ENCODE measurements at regions not wholly inside any gene's neighbourhood (a gene's known extent, or its start where the extent isn't known, plus 50 kb on each side); places are given as distances from the start of the nearest gene placed in this dataset.
A peak's percentile ranks its signal among the peaks of the same experiment; 100 is the strongest.
"Not testable (repeated sequence)": the region's sequence is repeated elsewhere in the genome, so short reads cannot be mapped to it uniquely, and the experiment has no call there.

DNA sequence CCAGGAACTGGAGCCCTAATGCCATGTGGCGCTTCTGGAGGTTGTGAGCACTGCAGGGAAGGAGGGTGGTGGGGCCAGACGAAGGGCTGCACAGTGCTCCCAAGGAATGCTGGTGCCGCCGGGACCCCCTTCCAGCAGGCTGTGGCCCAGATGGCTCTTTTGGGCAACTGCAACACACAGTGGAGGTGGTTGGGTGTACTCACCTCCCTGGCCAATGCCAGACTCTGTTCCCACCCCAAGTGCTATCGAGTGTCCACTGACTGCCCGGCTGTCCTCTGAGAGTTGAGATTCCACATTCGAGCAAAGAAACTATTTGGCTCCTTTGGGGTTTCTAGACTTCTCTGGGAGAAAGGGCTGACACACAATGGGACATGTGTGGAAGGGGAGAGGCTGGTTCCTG, 167.9 kb downstream of the RGS9 start:
- DNase-seq: no peak

GRCh38 chr17:65301882-65302281, 164.7 kb downstream of the RGS9 start:
- not testable (repeated sequence) for DNase-seq

- no peak for DNase-seq
These were observed 164.0 kb downstream of the RGS9 start for GRCh38 chr17:65301184-65301583.

- no peak for DNase-seq
These were observed 160.7 kb downstream of the RGS9 start for GRCh38 chr17:65297916-65298315.

DNA sequence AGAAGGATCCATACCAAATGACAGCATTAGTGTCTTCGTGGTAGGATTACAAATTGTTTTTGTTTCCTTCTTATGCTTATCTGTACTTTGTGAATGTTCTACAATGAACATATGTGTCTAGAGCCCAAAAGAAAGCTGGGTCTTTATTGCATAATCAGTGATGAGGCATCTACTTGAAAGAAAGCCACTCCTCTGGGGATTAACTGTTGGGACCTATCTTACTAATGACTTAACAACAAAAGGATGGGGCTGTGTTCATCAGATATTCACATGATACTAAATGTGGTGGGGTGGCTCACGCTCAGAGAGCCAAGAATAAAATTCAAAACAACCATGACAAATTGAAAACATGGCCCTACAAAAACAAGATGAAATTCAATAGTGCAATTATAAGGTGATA, 160.2 kb downstream of the RGS9 start:
- no peak for DNase-seq

GRCh38 chr17:65294181-65294719, 157.1 kb downstream of the RGS9 start:
- peak in 4 of 5 experiments; percentile 15 to 85 (median 32) for DNase-seq

- DNase-seq: no peak
These were observed 156.5 kb downstream of the RGS9 start for GRCh38 chr17:65293584-65294180.

DNA sequence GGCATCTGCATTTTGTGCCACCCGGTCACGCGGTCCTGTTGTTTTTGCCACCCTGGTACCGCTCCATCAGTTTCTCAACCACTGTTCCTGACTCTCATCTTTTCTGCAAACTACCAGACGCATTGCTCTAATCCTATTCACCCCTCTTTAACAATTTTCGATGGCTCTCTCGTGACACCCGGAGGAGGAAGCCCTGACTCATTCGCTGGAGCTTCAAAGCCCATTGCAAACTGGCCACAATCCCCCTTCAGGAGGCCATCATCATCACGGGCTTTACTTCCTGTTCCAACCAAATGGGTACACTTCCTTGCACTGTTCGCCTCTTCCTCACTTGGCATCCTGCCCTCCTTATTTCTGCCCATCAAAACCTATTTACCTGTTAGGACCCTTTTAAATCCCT, 155.3 kb downstream of the RGS9 start:
- peak in 1 of 5 experiments; percentile 27 for DNase-seq

DNA sequence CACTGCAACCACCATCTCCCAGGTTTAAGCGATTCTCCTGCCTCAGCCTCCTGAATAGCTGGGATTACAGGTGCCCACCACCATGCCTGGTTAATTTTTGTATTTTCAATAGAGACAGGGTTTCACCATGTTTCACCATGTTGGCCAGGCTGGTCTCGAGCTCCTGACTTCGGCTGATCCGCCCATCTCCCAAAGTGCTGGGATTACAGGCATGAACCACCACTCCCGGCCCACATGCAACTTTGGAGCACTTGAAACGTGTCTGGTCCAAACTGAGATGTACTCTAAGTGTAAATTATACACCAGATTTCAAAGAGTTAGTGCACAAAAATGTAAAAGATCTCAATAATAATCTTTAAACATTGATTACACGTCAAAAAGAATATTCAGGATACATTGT, 154.1 kb downstream of the RGS9 start:
- DNase-seq: not testable (repeated sequence)

GRCh38 chr17:65290616-65291015, 153.4 kb downstream of the RGS9 start:
- DNase-seq: peak in 1 of 5 experiments; percentile 62

DNA sequence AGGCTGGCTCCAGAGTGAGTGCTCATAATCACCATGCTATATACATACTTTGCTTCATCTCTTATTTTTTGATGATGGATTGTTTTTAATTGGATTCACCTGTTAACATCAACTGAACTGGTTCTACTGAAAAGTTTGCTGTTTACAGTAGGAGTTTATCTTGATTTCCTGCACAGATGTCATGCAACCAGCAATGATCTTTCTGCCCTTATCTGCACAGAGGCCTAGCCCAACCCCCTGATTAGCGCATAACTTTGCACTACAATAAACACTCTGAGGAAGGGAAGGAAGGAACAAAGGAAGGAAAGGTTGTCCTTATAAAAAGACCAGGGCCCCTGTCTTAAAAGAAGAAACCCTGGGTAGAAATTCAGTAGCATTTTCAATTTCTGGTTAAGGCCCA, 152.9 kb downstream of the RGS9 start:
- DNase-seq: peak in 1 of 5 experiments; percentile 74

GRCh38 chr17:65287040-65287439, 149.9 kb downstream of the RGS9 start:
- DNase-seq: no peak

GRCh38 chr17:65283704-65284103, 146.5 kb downstream of the RGS9 start:
- no peak for DNase-seq

GRCh38 chr17:65279456-65279855, 142.3 kb downstream of the RGS9 start:
- DNase-seq: no peak

- DNase-seq: no peak
These were observed 141.6 kb downstream of the RGS9 start for GRCh38 chr17:65278820-65279184.

DNA sequence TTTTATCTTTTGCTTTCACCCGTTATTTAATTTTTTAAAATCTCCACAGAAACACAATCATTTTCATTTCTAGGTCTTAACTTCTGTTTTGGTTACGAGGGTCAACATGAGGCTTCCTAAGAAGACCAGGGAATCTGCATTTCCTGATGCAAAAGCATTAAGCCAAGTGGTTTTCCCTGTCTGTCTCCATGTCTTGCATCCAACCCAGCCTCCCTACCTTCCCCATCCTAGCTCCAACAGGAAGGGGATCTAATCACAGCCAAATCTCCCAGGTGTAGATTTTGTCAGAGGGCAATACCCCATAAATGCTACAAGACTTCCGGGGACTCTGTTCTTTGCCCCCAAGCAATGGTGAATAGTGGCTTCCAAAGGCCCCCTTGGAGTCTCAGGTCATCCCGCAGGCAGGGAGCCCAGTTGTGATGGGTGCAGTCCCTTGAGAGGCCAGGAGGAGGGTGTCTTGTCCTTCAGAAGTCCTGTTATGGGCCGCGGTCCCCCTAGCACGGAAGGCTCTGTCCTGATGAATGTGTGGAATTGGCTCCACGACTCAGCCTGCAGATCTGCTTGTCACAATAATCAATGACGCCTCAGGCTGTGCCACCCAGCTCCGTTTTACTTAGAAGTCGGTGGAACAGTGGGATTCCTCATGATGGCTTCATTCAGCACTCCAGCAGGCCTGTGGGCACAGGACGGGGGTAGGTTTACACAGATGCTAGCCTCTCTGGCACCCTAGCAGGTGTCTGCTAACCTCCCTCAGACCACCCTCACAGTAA, 141.1 kb downstream of the RGS9 start:
- DNase-seq: peak in 1 of 5 experiments; percentile 55

- peak in 1 of 5 experiments; percentile 47 for DNase-seq
These were observed 140.4 kb downstream of the RGS9 start for GRCh38 chr17:65277576-65277975.
